ENCODE measurements at regions not wholly inside any gene's neighbourhood (a gene's known extent, or its start where the extent isn't known, plus 50 kb on each side); places are given as distances from the start of the nearest gene placed in this dataset.

DNA sequence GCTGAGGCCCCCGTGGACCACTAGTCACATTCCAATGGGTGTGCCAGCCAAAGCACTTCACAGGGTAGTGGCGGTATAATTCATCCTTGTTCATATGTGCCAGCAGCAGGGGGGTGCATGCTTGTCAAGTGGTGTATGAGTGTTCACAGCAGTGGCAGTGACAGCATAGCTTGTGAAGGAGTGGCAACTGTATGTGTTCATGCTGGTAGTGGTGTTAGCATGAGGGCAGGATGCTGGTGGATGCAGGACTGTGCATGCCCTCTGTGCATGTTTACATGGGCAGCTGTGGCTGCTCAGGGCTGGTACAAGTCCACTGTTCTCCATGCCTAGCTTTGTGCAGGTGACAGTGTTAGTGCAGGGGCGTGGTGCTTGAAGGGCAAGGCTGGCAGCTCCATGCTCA is 253.4 kb upstream of the DMAC1 start:
- H3K23ac ChIP-seq (ENCODE audit: insufficient read length) = no peak overlapping the region
- no peaks in the 10 kb centered on the region for H3K23me2 ChIP-seq (ENCODE audit: low read depth, low read length)
- no peak overlapping the region for H4K91ac ChIP-seq (replicated peaks; ENCODE audit: insufficient read length, low read length)
- FAIRE-seq = no peak
- H3K79me2 ChIP-seq (ENCODE audit: control insufficient read depth in 1 of 2, insufficient read depth in 2 of 2, low read length in 2 of 2) = no peaks in the 10 kb centered on the region
- no peak overlapping the region for H3K27ac ChIP-seq (ENCODE audit: low read depth, low read length)
- no peak overlapping the region for H3K4me3 ChIP-seq (ENCODE audit: extremely low read depth in 1 of 4, insufficient read depth in 2 of 4, low read depth in 3 of 4, low read length in 4 of 4)
- no peak for DNase-seq (ENCODE audit: low read depth in 1 of 2, low spot score in 2 of 2)
- H3K14ac ChIP-seq (ENCODE audit: insufficient read length) = no peak overlapping the region
- H4K8ac ChIP-seq (ENCODE audit: extremely low read depth, insufficient read depth, low read length) = no peak overlapping the region
- H3K9ac ChIP-seq (replicated peaks in 1 of 4; ENCODE audit: extremely low read depth in 1 of 4, low read depth in 3 of 4, low read length in 3 of 4) = no peak overlapping the region
- no peaks in the 10 kb centered on the region for H3K36me3 ChIP-seq (ENCODE audit: control insufficient read depth in 2 of 4, insufficient read depth in 4 of 4, low read length in 3 of 4)
- CTCF ChIA-PET (ENCODE audit: partially characterized antibody) = interaction anchor here (0.6 to 0.7 kb wide), 2 partner anchors 133 to 897 kb away, joined by 3 read pairs; no protein-coding TSS in a partner anchor
- no peak overlapping the region for H3K4ac ChIP-seq (replicated peaks; ENCODE audit: insufficient read length, low read depth, low read length)
- no peaks in the 10 kb centered on the region for H3K4me1 ChIP-seq (replicated peaks in 1 of 4; ENCODE audit: control insufficient read depth in 3 of 4, insufficient read depth in 4 of 4, low read length in 3 of 4)
- no peak overlapping the region for H2BK20ac ChIP-seq (ENCODE audit: low read length)
- no peak overlapping the region for H2AK5ac ChIP-seq (ENCODE audit: low read depth, low read length)
- H2AFZ ChIP-seq (ENCODE audit: low read length) = no peak overlapping the region
- peaks cover 0 to 3% of the 10 kb centered on the region in 2 experiments for H4K20me1 ChIP-seq (replicated peaks in 1 of 2; ENCODE audit: control insufficient read depth in 1 of 2, insufficient read depth in 2 of 2, low read length in 2 of 2)
- H3K56ac ChIP-seq (replicated peaks; ENCODE audit: insufficient read length, low read depth, low read length) = no peak overlapping the region
- peaks cover 0 to 7% of the 10 kb centered on the region in 2 experiments; a peak in 1 of 4 replicates for H3K9me3 ChIP-seq (ENCODE audit: insufficient read depth in 2 of 2, low read depth in 1 of 2, low read length in 1 of 2)
- no peak overlapping the region for H2BK12ac ChIP-seq (ENCODE audit: low read depth, low read length)
- no peak overlapping the region for H3K4me2 ChIP-seq (ENCODE audit: insufficient read depth in 1 of 2, low read depth in 2 of 2, low read length in 2 of 2)
- POLR2A ChIA-PET (ENCODE audit: partially characterized antibody) = no interaction called here
- no peak overlapping the region for H2BK15ac ChIP-seq (ENCODE audit: low read length)
- 95% methylated on average over 3 of the region's 3 CpGs; no CpG with 5 or more reads in 1 of the 2 experiments for WGBS, 2 experiments (ENCODE audit: extremely low coverage in 1 of 2, insufficient coverage in 1 of 2, insufficient read length in 1 of 2, insufficient replicate concordance in 2 of 2, low coverage in 1 of 2, low lambda C conversion rate in 2 of 2, missing lambda C conversion rate in 1 of 2)
- H3K27me3 ChIP-seq (replicated peaks in 1 of 4; ENCODE audit: control insufficient read depth in 3 of 4, extremely low read depth in 1 of 4, insufficient read depth in 3 of 4, low read length in 3 of 4) = no peaks in the 10 kb centered on the region
- no peak overlapping the region for H4K5ac ChIP-seq (ENCODE audit: insufficient read length, low read depth, low read length)
- no peak overlapping the region; the same call in 1 of the 2 replicates for H2BK5ac ChIP-seq (ENCODE audit: low read depth, low read length)
- H2BK120ac ChIP-seq (replicated peaks; ENCODE audit: low read depth, low read length) = no peak overlapping the region
- no peaks in the 10 kb centered on the region for H3K79me1 ChIP-seq (ENCODE audit: low read depth, low read length)
- no peak overlapping the region for H3K18ac ChIP-seq (ENCODE audit: extremely low read depth, low read length)
- TF ChIP-seq ZNF274 (IDR thresholded peaks at IDR 0.05; ENCODE audit: borderline replicate concordance, extremely low read depth, low read length) (no peak), KDM4A (IDR thresholded peaks at IDR 0.05; ENCODE audit: low read depth, low read length, severe bottlenecking) (no peak), POLR2AphosphoS5 (IDR thresholded peaks at IDR 0.05; ENCODE audit: low read depth, low read length) (no peak), SP2 (IDR thresholded peaks at IDR 0.05; ENCODE audit: low read length) (no peak)
